ENCODE measurements at regions not wholly inside any gene's neighbourhood (a gene's known extent, or its start where the extent isn't known, plus 50 kb on each side); places are given as distances from the start of the nearest gene placed in this dataset.

GRCh38 chr9:81028504-81028903 is 660.8 kb downstream of the TLE1 start:
- TF ChIP-seq POLR2AphosphoS5 (IDR thresholded peaks at IDR 0.05) (no peak), CTCF (IDR thresholded peaks at IDR 0.05) (no peak), POLR2A (IDR thresholded peaks at IDR 0.05; ENCODE audit: low read depth) (no peak), EP300 (IDR thresholded peaks at IDR 0.05) (no peak)
